Parathyroid adenoma (tissue), 2 donors: ENCODE measurements at regions not wholly inside any gene's neighbourhood (a gene's known extent, or its start where the extent isn't known, plus 50 kb on each side); places are given as distances from the start of the nearest gene placed in this dataset.

ENCODE experiments used
- H2AFZ ChIP-seq: fragments of 300-600 bp; sonication (generic); one replicate; pipeline ENCODE4 v1.7.0; 2017; ENCODE audit warnings: antibody characterized with exemption, mild to moderate bottlenecking
- H3K27ac ChIP-seq: fragments of 300-600 bp; sonication (generic); one replicate; pipeline ENCODE4 v1.7.0; 2017
- H3K27me3 ChIP-seq: fragments of 300-600 bp; sonication (generic); one replicate; pipeline ENCODE4 v1.7.0; 2017; ENCODE audit warnings: low read length; ENCODE audit not compliant: control insufficient read depth, insufficient read depth
- H3K36me3 ChIP-seq: fragments of 300-600 bp; sonication (generic); one replicate; pipeline ENCODE4 v1.7.0; 2017; ENCODE audit warnings: low read length; ENCODE audit not compliant: control insufficient read depth, insufficient read depth
- H3K4me1 ChIP-seq: fragments of 300-600 bp; sonication (generic); one replicate; pipeline ENCODE4 v1.7.0; 2017; ENCODE audit warnings: control low read depth
- H3K4me2 ChIP-seq: fragments of 300-600 bp; sonication (generic); one replicate; pipeline ENCODE4 v1.7.0; 2017; ENCODE audit warnings: low read length
- H3K4me3 ChIP-seq: fragments of 300-600 bp; sonication (generic); one replicate; pipeline ENCODE4 v1.7.0; 2017; ENCODE audit warnings: low read depth, low read length
- H3K79me2 ChIP-seq: fragments of 300-600 bp; sonication (generic); one replicate; pipeline ENCODE4 v1.7.0; 2017; ENCODE audit warnings: control low read depth
- H3K9ac ChIP-seq: fragments of 300-600 bp; sonication (generic); one replicate; pipeline ENCODE4 v1.7.0; 2017; ENCODE audit warnings: mild to moderate bottlenecking
- H3K9me3 ChIP-seq: fragments of 300-600 bp; sonication (generic); one replicate; pipeline ENCODE4 v1.7.0; 2017; ENCODE audit warnings: low read length; ENCODE audit not compliant: control insufficient read depth
- TF ChIP-seq, protein P1 (sequence below): fragments of 300-600 bp; sonication (generic); IDR thresholded peaks from one replicate; pipeline ENCODE4 v1.7.0; 2017; ENCODE audit warnings: antibody characterized with exemption, mild to moderate bottlenecking
- donor health status: primary hyperparathyroidism.

DNA sequence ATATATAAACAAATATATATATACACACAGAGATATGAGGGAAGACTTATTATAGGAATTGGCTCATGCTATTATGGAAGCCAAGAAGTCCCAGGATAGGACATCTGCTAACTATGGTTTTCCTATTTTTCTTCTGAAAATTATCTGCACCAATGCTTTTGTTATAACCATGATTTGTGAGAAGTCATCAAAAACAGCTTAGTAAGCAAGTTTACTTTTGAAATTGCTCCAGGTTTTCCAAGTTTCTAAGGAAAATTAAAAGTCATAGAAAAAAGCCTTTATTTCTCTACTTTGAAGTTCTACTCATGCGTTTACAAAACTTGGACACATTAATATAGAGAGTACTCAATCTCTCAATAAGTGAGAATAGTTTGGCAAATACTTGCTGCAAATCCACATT lies 213.1 kb downstream of the TRAM1L1 start:
- H3K36me3 ChIP-seq: no peaks in the 10 kb centered on the region
- no peak overlapping the region for H3K9ac ChIP-seq
- TF ChIP-seq, protein P1, sequence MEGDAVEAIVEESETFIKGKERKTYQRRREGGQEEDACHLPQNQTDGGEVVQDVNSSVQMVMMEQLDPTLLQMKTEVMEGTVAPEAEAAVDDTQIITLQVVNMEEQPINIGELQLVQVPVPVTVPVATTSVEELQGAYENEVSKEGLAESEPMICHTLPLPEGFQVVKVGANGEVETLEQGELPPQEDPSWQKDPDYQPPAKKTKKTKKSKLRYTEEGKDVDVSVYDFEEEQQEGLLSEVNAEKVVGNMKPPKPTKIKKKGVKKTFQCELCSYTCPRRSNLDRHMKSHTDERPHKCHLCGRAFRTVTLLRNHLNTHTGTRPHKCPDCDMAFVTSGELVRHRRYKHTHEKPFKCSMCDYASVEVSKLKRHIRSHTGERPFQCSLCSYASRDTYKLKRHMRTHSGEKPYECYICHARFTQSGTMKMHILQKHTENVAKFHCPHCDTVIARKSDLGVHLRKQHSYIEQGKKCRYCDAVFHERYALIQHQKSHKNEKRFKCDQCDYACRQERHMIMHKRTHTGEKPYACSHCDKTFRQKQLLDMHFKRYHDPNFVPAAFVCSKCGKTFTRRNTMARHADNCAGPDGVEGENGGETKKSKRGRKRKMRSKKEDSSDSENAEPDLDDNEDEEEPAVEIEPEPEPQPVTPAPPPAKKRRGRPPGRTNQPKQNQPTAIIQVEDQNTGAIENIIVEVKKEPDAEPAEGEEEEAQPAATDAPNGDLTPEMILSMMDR: no peak
- H3K9me3 ChIP-seq: peaks cover 5% of the 10 kb centered on the region
- H3K27ac ChIP-seq: no peak overlapping the region
- H3K4me2 ChIP-seq: no peak overlapping the region
- H3K4me3 ChIP-seq: no peak overlapping the region
- H3K4me1 ChIP-seq: no peaks in the 10 kb centered on the region
- no peak overlapping the region for H2AFZ ChIP-seq
- H3K27me3 ChIP-seq: no peaks in the 10 kb centered on the region
- H3K79me2 ChIP-seq: no peaks in the 10 kb centered on the region

DNA sequence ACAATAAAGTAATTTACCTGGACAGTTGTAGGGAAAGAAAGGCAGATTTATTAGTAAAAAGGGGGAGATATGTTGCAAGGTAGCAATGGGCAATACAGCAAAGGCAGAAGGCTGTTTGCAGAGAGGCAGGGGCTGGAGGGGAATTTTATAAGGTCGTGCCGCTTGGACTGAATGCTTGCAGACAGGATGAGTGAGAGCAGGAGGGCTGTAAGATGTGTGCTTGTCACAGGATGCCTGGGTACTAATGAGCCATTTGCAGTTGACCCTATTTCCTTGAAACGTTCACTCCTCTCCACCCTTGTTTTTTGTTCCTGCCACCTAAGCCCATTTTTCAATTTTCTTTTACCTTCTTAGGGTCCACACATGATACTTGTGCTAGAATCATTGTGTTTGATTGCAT lies 214.7 kb downstream of the TRAM1L1 start:
- no peak overlapping the region for H3K4me2 ChIP-seq
- H3K36me3 ChIP-seq: no peaks in the 10 kb centered on the region
- H3K4me1 ChIP-seq: no peaks in the 10 kb centered on the region
- no peak overlapping the region for H3K9ac ChIP-seq
- H3K79me2 ChIP-seq: no peaks in the 10 kb centered on the region
- H3K4me3 ChIP-seq: no peak overlapping the region
- no peaks in the 10 kb centered on the region for H3K27me3 ChIP-seq
- TF ChIP-seq, protein P1: no peak
- H2AFZ ChIP-seq: no peak overlapping the region
- no peak overlapping the region for H3K27ac ChIP-seq
- H3K9me3 ChIP-seq: peaks cover 5% of the 10 kb centered on the region

DNA sequence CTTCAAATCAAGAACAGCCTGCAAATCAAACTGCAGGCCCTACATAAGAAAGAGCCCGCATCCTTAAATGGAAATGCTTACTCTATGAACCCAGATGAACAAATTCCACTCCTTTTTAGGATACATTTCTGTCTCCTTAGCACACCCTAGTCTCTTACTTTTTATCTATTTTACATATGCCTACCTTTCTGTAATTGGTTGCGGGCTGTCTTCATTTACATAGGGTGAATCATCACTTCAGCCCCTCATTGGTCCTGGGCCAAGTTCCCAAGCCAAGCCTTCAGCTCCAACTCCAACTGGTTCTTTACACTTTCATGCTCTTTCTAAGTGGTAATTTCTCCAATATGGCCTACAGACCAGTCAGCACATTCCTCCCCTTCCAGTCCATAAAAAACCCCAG lies 219.3 kb downstream of the TRAM1L1 start:
- H3K36me3 ChIP-seq: no peaks in the 10 kb centered on the region
- H3K27ac ChIP-seq: no peak overlapping the region
- no peak overlapping the region for H2AFZ ChIP-seq
- no peak overlapping the region for H3K4me3 ChIP-seq
- no peaks in the 10 kb centered on the region for H3K4me1 ChIP-seq
- no peak overlapping the region for H3K9ac ChIP-seq
- TF ChIP-seq, protein P1: no peak
- no peaks in the 10 kb centered on the region for H3K27me3 ChIP-seq
- H3K9me3 ChIP-seq: peaks cover 5% of the 10 kb centered on the region
- H3K79me2 ChIP-seq: no peaks in the 10 kb centered on the region
- no peak overlapping the region for H3K4me2 ChIP-seq

DNA sequence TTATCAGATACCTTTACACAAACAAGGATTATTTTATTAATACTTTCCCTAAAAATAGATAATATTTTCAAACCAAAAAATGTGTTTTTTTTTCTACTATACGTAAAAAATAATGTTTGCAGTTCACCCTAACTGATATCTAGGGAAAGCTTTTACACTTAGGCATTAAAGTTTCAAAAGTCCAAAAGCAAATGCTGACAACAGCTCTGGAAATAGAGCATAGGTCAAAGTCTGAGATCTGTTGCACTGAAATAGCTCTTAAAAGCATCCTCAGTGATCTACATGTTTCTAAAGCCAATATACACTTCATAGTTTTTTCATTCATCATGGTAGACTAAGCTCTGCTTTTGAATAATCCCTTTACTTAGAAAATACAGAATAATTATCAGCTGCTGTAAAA lies 222.8 kb downstream of the TRAM1L1 start:
- no peaks in the 10 kb centered on the region for H3K36me3 ChIP-seq
- no peaks in the 10 kb centered on the region for H3K4me1 ChIP-seq
- no peaks in the 10 kb centered on the region for H3K9me3 ChIP-seq
- no peak overlapping the region for H3K4me3 ChIP-seq
- no peak overlapping the region for H3K27ac ChIP-seq
- no peak overlapping the region for H2AFZ ChIP-seq
- H3K9ac ChIP-seq: no peak overlapping the region
- no peak overlapping the region for H3K4me2 ChIP-seq
- TF ChIP-seq, protein P1: no peak
- no peaks in the 10 kb centered on the region for H3K79me2 ChIP-seq
- no peaks in the 10 kb centered on the region for H3K27me3 ChIP-seq

DNA sequence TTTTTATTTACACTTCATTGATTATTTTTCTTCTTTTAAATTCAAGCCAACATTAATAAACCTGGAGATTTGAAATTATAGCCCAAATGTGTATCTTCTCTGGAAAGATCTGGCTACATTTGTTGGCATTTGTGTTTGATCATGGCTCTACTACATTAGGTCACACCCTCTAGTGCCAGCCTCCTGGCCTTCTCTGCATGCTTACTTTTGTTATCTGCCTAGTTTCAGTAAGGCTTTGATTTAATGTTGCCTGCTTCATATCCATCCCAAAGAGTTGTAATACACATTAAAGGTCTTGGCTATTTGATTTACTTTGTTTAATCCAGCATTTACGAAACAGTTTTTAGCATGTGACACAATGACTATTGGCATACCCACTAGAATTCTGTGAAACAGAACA lies 224.5 kb downstream of the TRAM1L1 start:
- no peaks in the 10 kb centered on the region for H3K4me1 ChIP-seq

More for the DNA sequence above, 224.5 kb downstream of the TRAM1L1 start:
- H3K4me2 ChIP-seq: no peak overlapping the region
- no peaks in the 10 kb centered on the region for H3K36me3 ChIP-seq
- no peaks in the 10 kb centered on the region for H3K27me3 ChIP-seq
- H3K27ac ChIP-seq: no peak overlapping the region
- H3K9ac ChIP-seq: no peak overlapping the region
- no peak overlapping the region for H2AFZ ChIP-seq
- no peak overlapping the region for H3K4me3 ChIP-seq
- H3K9me3 ChIP-seq: no peaks in the 10 kb centered on the region
- H3K79me2 ChIP-seq: no peaks in the 10 kb centered on the region
- TF ChIP-seq, protein P1: no peak
